Tongue (tissue), 1 donor: ENCODE measurements at regions not wholly inside any gene's neighbourhood (a gene's known extent, or its start where the extent isn't known, plus 50 kb on each side); places are given as distances from the start of the nearest gene placed in this dataset.
A peak's percentile ranks its signal among the peaks of the same experiment; 100 is the strongest.

Experiments used
- DNase-seq: peaks from one replicate; pipeline ENCODE4 v3.0.0-alpha.2; 2015

GRCh38 chr7:153470004-153470671 lies 582.1 kb upstream of the DPP6 start:
- DNase-seq: no peak

GRCh38 chr7:153472516-153472915 lies 579.7 kb upstream of the DPP6 start:
- no peak for DNase-seq

GRCh38 chr7:153473185-153473584 lies 579.0 kb upstream of the DPP6 start:
- peak; percentile 26 for DNase-seq

GRCh38 chr7:153475239-153475638 lies 577.0 kb upstream of the DPP6 start:
- DNase-seq: peak; percentile 14

- DNase-seq: peak; percentile 6
These were observed 576.0 kb upstream of the DPP6 start for GRCh38 chr7:153476166-153476565.

DNA sequence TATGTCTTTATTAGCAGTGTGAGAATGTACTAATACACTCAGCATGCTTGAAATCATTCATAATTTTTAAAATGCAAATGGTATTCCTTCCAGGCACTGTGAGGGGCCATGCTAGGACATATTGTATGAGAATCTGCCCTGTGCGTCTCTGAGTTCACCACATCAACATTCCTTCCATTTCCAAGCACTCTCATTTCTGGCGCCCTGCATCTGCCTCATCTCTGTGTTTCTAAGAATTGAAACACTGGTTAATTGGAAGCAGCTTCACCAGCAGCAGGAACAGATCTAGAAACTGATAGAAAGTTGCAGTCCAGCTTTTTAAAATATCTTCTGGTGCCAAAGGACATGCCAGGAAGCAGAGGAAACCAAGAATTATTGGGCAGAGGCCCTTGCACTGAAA lies 555.9 kb upstream of the DPP6 start:
- DNase-seq: no peak

DNA sequence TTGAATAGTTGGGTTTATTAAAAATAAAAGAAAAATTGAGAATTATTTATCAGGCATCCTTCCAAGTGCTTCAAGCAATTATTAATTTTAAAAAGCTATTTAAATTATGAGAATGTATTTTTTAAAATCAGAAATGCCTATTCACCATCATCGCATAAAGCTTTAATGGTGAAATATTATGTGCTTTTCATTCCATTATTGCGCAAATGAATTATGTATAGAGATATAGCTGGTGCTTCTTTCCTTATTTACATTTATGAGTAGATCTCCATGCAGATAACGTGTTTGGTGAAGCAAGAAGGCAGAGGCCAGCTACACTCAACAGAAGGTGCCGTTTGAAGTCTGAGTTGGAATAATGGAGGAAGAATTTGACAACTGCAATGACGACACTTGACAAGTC lies 549.1 kb upstream of the DPP6 start:
- no peak for DNase-seq

DNA sequence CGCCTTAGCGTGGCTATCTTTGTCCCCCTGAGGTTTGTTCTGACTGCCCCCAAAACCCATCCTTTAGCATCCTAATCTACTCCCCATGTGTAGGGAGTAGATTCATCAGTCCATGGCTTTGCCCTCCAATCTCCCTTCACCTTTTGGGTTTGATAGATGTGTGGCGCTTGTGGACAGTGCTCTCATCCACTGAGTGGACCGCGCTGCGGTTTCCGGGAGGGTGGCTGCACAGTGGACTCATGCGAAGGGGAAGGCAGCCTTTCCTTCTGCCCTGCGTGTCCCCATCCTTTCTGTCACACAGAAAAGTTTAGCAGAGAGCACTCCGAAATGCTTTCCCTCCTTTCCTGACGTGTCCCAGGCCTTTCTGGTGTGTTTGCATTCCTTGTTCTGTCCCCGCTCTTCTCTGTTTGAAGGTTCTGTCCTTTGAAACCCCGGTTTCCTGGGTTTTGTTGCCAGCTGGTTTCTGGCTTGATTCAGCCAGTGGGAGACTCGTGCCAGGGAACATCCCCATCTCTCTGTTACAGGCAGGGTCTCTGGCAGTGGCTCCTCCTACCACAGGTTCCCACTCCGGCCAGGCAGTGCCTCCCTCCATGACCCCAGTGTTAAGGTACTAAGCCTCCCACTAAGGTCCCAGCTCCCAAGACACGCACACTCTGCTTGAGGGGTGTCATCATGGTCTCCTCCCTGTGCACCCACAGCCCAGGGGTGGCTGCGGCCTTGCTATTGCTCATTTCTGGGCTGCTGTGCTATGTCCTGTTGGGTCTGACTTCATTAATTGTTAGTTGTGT lies 547.7 kb upstream of the DPP6 start:
- no peak for DNase-seq

DNA sequence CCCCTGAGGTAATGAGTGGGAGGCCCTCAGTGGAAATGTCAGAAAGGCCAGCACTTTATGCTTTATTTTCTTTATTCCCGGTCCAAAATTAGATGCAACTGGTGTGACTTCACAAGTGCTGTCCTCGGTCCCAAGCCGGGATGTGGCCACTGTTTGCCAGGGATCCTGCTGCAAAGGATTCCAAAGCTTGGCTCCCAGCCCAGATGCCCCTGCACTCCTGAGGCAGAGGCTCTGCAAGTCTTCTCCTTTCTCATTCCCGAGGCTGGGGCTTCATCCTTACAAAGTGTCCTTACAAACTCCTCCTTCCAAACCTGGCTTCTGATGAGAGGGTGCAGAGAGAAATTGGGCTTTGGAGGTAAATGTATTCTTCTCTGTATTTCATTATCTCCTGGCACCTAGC lies 544.3 kb upstream of the DPP6 start:
- peak; percentile 12 for DNase-seq

DNA sequence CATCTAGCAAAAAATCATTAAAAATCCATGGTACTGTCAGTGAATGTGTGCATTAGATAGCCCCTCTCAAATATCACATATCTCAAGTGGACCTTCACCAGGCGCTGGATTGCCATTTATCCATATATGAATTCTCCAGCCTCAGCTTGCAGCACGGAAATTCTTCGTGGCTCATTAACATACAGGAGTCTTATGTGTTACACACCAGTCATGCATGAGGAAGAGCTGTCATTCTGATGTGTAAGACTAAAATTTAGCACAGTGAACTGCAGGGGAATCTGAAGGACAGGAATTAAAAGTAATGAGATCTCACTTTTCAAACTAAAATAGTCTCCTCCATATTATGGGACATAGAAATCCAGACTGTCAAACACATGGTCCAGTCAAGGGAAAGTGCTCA lies 542.4 kb upstream of the DPP6 start:
- no peak for DNase-seq

- no peak for DNase-seq
These were observed 541.5 kb upstream of the DPP6 start for GRCh38 chr7:153510674-153511073.

GRCh38 chr7:153514032-153514431 lies 538.2 kb upstream of the DPP6 start:
- no peak for DNase-seq

DNA sequence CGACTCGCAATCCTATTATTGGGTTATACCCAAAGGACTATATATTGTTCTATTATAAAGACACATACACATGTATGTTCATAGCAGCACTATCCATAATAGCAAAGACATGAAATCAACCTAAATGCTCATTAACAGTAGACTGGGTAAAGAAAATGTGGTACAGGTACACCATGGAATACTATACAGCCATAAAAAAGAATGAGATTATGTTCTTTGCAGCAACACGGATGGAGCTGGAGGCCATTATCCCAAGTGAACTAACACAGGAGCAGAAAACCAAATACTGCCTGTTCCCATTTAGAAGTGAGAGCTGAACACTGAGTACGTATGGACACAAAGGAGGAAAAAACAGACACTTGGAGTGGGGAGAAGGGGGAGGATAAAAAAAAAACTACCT lies 536.8 kb upstream of the DPP6 start:
- no peak for DNase-seq

- DNase-seq: no peak
These were observed 533.8 kb upstream of the DPP6 start for GRCh38 chr7:153518201-153518984.

- DNase-seq: no peak
These were observed 530.8 kb upstream of the DPP6 start for GRCh38 chr7:153521370-153521769.

GRCh38 chr7:153522261-153522660 lies 529.9 kb upstream of the DPP6 start:
- DNase-seq: peak; percentile 87

DNA sequence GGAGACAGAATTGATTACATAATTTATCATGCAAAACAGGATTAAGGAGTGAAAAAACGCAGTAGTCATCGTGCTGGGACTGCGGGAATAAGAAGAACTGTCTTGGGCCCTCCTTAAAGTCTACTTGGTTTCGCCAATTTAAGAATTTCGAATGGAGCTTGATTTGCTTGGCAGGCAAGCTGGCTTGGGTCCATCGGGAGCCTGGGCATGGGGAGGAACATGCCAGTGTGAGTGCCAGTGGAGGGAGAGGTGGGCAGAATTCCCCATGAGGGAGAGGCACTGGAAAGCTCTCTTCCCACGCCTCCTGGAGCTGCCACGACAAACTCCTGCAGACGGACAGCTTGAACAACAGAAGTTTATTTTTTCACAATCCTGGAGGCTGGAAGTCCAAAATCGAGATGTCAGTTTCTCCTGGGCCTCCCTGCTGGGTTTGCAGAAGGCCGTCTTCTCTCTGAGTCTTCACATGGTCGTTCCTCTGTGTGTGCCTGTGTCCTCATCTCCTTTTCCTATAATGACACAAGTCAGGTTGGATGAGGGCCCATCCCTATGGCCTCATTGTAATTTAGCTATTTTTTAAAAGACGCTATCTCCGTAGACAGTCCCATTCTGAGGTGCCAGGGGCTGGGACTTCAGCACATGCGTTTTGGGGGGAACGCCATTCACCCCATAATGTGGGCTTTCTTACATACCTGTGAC lies 528.7 kb upstream of the DPP6 start:
- DNase-seq: peak; percentile 65

- DNase-seq: peak; percentile 51
These were observed 528.1 kb upstream of the DPP6 start for GRCh38 chr7:153524070-153524601.

DNA sequence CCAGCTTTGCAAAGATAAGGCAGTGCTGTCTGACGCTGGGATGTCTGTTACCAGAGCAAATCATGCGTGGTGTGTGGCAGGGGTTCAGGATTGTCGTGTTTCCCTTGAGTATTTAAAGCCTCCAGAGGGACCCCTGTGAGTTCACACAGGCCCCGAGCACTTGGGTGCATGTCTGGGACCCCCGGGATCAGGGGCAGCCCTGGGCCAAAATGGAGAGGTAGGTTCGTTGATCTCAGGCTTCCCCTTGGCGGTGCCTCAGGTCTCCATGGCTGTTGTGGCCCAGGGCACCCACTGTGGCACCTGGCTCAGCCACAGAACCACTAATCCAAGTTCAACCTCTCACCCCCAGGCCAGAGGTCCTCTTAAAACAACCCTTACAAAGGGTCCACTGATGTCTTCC lies 523.1 kb upstream of the DPP6 start:
- no peak for DNase-seq

- DNase-seq: no peak
These were observed 522.5 kb upstream of the DPP6 start for GRCh38 chr7:153529651-153530165.

- no peak for DNase-seq
These were observed 521.8 kb upstream of the DPP6 start for GRCh38 chr7:153530441-153530840.

GRCh38 chr7:153532326-153532725 lies 519.9 kb upstream of the DPP6 start:
- DNase-seq: no peak
